ENCODE measurements at regions not wholly inside any gene's neighbourhood (a gene's known extent, or its start where the extent isn't known, plus 50 kb on each side); places are given as distances from the start of the nearest gene placed in this dataset.
"Not testable (repeated sequence)": the region's sequence is repeated elsewhere in the genome, so short reads cannot be mapped to it uniquely, and the experiment has no call there.

DNA sequence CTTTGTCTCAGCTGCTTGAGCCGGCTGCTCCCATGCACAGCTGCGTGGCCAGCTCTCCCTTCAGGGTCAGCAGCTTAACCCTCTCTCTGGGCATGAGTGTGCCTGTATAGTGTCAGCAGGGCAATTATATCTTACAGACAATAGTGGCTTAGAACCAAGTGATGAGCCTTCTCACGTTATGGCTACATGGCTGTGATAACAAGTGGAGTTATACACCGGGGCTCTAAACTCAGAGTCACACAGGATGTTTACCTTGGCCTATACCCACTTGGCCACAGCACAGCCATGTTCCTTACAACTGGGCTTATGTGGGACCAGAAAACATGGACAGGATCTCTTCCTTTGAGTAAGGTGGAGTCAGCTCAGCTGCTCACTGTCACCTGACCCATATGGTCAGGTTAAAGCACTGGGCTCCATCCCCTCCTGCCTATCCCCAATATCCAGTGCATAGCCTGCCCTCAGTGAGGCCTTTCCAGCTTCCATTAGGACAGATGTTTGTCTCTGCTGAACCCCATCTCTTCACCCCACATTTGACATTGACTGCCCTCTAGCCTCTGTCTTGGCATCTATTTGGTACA is 294.2 kb upstream of the NCKAP5 start:
- no peak for DNase-seq (ENCODE audit: low read depth)
- H3K4me3 ChIP-seq (ENCODE audit: low read length), result no peak overlapping the region
- TF ChIP-seq, protein P1, sequence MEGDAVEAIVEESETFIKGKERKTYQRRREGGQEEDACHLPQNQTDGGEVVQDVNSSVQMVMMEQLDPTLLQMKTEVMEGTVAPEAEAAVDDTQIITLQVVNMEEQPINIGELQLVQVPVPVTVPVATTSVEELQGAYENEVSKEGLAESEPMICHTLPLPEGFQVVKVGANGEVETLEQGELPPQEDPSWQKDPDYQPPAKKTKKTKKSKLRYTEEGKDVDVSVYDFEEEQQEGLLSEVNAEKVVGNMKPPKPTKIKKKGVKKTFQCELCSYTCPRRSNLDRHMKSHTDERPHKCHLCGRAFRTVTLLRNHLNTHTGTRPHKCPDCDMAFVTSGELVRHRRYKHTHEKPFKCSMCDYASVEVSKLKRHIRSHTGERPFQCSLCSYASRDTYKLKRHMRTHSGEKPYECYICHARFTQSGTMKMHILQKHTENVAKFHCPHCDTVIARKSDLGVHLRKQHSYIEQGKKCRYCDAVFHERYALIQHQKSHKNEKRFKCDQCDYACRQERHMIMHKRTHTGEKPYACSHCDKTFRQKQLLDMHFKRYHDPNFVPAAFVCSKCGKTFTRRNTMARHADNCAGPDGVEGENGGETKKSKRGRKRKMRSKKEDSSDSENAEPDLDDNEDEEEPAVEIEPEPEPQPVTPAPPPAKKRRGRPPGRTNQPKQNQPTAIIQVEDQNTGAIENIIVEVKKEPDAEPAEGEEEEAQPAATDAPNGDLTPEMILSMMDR (conservative IDR thresholded peaks at IDR 0.05; ENCODE audit: low read length), result no peak

DNA sequence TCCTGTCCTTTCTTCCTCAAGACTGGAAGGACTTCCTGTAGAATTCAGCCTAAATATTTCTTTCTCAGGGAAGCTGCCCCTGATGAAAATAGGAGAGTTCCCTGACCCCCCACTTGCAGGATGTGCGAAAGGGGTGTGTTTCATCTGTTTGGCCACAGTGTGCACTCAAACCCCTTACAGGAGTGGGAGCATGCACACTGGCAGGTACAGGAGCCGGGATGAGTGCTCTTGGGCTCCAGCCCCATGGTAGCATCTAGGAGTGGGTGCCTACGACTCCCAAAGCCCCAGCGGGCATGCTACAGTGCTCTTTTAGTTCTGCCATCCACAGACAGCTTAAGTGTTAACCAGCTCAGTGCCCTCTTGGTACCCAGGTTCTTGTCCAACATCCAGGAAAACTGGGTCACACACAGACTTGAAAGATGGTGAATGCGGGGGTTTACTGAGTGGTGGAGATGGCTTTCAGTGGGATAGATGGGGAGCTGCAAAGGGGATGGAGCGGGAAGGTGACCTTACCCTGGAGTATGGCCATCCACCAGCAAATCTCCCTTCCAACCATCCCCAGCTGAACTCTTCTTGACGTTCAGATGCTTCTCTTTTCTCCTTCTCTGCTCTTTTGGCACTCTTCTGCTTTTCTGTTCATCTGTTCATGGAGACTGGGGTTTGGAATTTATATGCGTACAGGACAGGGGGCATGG is 295.0 kb upstream of the NCKAP5 start:
- no peak for DNase-seq (ENCODE audit: low read depth)
- H3K4me3 ChIP-seq (ENCODE audit: low read length), result no peak overlapping the region
- TF ChIP-seq, protein P1 (conservative IDR thresholded peaks at IDR 0.05; ENCODE audit: low read length), result no peak

DNA sequence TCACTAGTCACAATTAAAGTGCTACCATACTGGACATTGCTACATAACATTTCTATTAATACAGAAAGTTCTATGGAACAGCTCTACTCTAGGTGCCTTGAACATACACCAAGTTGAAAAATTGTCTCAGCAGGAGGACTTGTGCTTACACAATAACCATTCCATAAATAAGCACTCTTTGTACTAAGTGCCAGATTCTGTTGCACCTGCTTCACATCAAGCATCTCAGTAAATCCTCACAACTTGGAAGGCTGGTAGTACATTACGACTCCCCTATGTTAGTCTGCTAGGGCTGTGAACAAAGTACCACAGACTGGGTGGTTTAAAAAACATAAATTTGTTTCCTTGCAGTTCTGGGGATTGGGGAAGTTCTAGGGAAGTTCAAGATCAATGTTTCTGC is 296.9 kb upstream of the NCKAP5 start:
- TF ChIP-seq, protein P1 (conservative IDR thresholded peaks at IDR 0.05; ENCODE audit: low read length), result no peak
- no peak overlapping the region for H3K4me3 ChIP-seq (ENCODE audit: low read length)
- DNase-seq (ENCODE audit: low read depth), result no peak

DNA sequence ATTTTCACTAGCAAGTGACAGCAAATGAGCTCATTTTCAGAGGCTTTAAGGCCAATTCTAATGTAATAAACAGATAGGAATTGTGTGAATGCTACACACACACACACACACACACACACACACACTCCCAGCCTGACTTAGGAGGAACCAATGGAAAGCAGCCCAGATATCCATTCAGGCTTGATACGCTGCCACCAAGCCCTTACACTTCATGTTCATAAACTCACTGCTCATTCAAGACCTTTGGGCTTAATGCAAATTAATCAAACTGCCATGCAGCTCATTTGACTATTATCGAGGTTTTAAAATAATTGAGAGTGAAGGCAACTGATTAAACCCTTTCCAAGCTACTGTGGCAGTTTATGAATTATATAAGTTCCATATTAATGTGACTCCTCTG is 298.9 kb upstream of the NCKAP5 start:
- no peak for DNase-seq (ENCODE audit: low read depth)
- no peak overlapping the region for H3K4me3 ChIP-seq (ENCODE audit: low read length)
- TF ChIP-seq, protein P1 (conservative IDR thresholded peaks at IDR 0.05; ENCODE audit: low read length), result no peak

DNA sequence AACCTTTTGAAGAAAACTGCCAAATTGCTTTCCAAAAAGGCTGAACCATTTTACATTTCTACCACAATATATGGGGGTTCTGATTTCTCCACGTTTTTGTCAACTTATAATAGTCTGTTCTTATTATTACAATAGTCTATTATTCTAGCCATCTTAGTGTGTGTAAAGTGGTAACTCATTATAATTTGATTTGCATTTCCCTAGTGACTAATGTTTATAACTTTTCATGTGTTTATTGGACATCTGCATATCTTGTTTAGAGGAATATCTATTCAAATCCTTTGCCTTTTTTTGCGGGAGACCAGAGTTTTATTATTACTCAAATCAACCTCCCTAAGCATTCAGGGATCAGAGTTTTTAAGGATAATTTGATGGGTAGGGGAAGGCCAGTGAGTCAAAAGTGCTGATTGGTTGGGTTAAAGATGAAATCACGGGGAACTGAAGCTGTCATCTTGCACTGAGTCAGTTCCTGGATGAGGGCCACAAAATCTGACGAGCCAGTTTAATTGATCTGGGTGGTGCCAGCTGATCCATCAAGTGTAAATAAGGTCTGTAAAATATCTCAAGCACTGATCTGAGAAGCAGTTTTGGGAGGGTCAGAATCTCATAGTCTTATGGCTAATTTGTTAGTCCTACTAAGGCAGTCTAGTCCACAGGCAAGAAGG is 303.4 kb upstream of the NCKAP5 start:
- TF ChIP-seq, protein P1 (conservative IDR thresholded peaks at IDR 0.05; ENCODE audit: low read length), result no peak
- no peak for DNase-seq (ENCODE audit: low read depth)
- no peak overlapping the region for H3K4me3 ChIP-seq (ENCODE audit: low read length)

DNA sequence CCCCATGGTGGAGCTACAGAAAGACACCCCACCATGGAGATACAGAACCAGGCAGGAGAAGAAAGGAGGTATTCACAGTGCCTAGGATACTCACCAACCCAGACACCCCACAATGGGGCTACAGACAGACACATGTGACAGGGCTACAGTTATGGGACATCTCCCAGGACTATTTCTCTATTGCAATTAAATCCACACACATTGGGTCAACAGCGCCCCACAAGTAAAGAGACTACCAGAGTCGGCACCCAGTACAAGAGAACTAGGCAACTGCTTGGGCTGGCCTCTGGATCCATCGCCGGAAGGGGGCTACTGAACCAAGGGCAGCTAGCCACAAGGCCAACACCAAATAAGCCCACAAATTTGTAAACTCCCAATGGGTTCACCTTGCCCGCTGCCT is 310.1 kb upstream of the NCKAP5 start:
- TF ChIP-seq, protein P1 (conservative IDR thresholded peaks at IDR 0.05; ENCODE audit: low read length), result no peak
- no peak overlapping the region for H3K4me3 ChIP-seq (ENCODE audit: low read length)
- DNase-seq (ENCODE audit: low read depth), result no peak

DNA sequence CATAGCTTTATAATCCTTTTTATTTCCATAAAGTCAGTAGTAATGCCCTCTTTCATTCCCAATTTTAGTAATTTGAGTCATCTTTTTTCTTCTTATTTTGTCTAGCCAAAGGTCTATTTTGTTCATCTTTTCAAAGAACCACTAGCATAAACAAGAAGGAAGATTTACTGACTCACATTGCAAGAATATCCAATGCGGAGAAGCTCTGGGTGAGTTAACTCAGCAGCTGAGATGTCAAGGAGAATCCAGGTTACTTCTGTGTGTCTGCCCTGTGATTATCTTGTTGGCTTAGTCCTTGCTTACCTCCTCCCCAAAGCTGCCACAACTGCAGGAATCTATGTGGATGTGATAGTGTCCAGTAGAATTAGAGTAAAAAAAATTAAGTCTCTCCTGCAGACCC is 311.4 kb upstream of the NCKAP5 start:
- DNase-seq (ENCODE audit: low read depth), result no peak
- no peak overlapping the region for H3K4me3 ChIP-seq (ENCODE audit: low read length)
- TF ChIP-seq, protein P1 (conservative IDR thresholded peaks at IDR 0.05; ENCODE audit: low read length), result no peak

DNA sequence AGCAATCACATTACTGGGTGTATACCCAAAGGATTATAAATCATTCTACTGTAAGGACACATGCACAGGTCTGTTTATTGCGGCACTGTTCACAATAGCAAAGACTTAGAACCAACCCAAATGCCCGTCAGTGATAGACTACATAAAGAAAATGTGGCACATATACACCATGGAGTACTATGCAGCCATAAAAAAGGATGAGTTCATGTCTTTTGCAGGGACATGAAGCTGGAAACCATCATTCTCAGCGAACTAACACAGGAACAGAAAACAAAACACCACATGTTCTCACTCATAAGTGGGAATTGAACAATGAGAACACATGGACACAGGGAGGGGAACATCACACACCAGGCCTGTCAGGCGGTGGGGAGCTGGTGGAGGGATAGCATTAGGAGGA is 313.9 kb upstream of the NCKAP5 start:
- DNase-seq (ENCODE audit: low read depth); H3K4me3 ChIP-seq (ENCODE audit: low read length): not testable (repeated sequence)
